Activated CD4-positive, alpha-beta T cell treated with anti-CD3 and anti-CD28 coated beads, Interleukin-2, amount 10 ng/mL, durations not matched to agents 7 days and 5 days (primary cell): ENCODE measurements at regions not wholly inside any gene's neighbourhood (a gene's known extent, or its start where the extent isn't known, plus 50 kb on each side); places are given as distances from the start of the nearest gene placed in this dataset.

ENCODE experiments used
- CTCF ChIA-PET: fragments of 350-600 bp; sonication (Branson Sonifier 250); formaldehyde crosslinking; loops from one replicate; lab custom pipeline; 2021; ENCODE audit warnings: antibody characterized with exemption; lab: Charles Lee
- POLR2A ChIA-PET: fragments of 350-600 bp; sonication (Branson Sonifier 250); formaldehyde crosslinking; loops from one replicate; lab custom pipeline; 2021; ENCODE audit warnings: antibody characterized with exemption; lab: Charles Lee
- DNase-seq: peaks from one replicate; pipeline ENCODE4 v3.0.0-alpha.2; 2020
- H3K27ac Mint-ChIP-seq: one replicate; pipeline ENCODE4 v1.8.0; 2021; ENCODE audit warnings: mild to moderate bottlenecking, moderate library complexity, mixed read lengths
- H3K27me3 Mint-ChIP-seq: one replicate; pipeline ENCODE4 v1.8.0; 2021; ENCODE audit warnings: mixed read lengths
- H3K36me3 Mint-ChIP-seq: one replicate; pipeline ENCODE4 v1.8.0; 2021; ENCODE audit warnings: low read depth, mixed read lengths
- H3K4me1 Mint-ChIP-seq: one replicate; pipeline ENCODE4 v1.8.0; 2021; ENCODE audit warnings: mixed read lengths
- H3K4me3 Mint-ChIP-seq: one replicate; pipeline ENCODE4 v1.8.0; 2021; ENCODE audit warnings: mild to moderate bottlenecking, moderate library complexity, mixed read lengths
- H3K9me3 Mint-ChIP-seq: one replicate; pipeline ENCODE4 v1.8.0; 2021; ENCODE audit warnings: mixed read lengths

- Mint-ChIP-seq H3K9me3 (no peaks in the 10 kb centered on the region), H3K36me3 (no peaks in the 10 kb centered on the region), H3K27me3 (no peaks in the 10 kb centered on the region), H3K4me3 (no peak overlapping the region), H3K4me1 (no peaks in the 10 kb centered on the region), H3K27ac (no peak overlapping the region)
- POLR2A ChIA-PET: no interaction called here
- CTCF ChIA-PET: no interaction called here
- DNase-seq: no peak
Observed at GRCh38 chr18:24914685-24915084, 437.3 kb downstream of the ZNF521 start.

GRCh38 chr18:24915547-24915946 lies 436.4 kb downstream of the ZNF521 start:
- Mint-ChIP-seq H3K9me3 (no peaks in the 10 kb centered on the region), H3K27ac (no peak overlapping the region), H3K4me3 (no peak overlapping the region), H3K36me3 (no peaks in the 10 kb centered on the region), H3K4me1 (no peaks in the 10 kb centered on the region), H3K27me3 (no peaks in the 10 kb centered on the region)
- no peak for DNase-seq
- ChIA-PET CTCF (no interaction called here), POLR2A (no interaction called here)

- Mint-ChIP-seq H3K36me3 (no peaks in the 10 kb centered on the region), H3K27ac (no peak overlapping the region), H3K27me3 (no peaks in the 10 kb centered on the region), H3K4me3 (no peak overlapping the region), H3K4me1 (no peaks in the 10 kb centered on the region), H3K9me3 (no peaks in the 10 kb centered on the region)
- POLR2A ChIA-PET: no interaction called here
- CTCF ChIA-PET: interaction anchor here (0.5 kb wide), 1 partner anchor 19 kb away, joined by 3 read pairs; no protein-coding TSS in a partner anchor
- DNase-seq: no peak
Observed at GRCh38 chr18:24917767-24918166, 434.2 kb downstream of the ZNF521 start.

- Mint-ChIP-seq H3K9me3 (no peaks in the 10 kb centered on the region), H3K36me3 (no peaks in the 10 kb centered on the region), H3K4me3 (no peak overlapping the region), H3K4me1 (no peaks in the 10 kb centered on the region), H3K27ac (no peak overlapping the region), H3K27me3 (no peaks in the 10 kb centered on the region)
- ChIA-PET POLR2A (no interaction called here), CTCF (interaction anchor here (0.5 kb wide), 1 partner anchor 19 kb away, joined by 3 read pairs; no protein-coding TSS in a partner anchor)
- DNase-seq: no peak
Observed at GRCh38 chr18:24918257-24918656, 433.7 kb downstream of the ZNF521 start.

GRCh38 chr18:24919181-24919797 lies 432.7 kb downstream of the ZNF521 start:
- H3K4me1 Mint-ChIP-seq: no peaks in the 10 kb centered on the region
- no peak overlapping the region for H3K4me3 Mint-ChIP-seq
- no peaks in the 10 kb centered on the region for H3K9me3 Mint-ChIP-seq
- no peak for DNase-seq
- ChIA-PET POLR2A (no interaction called here), CTCF (interaction anchor here (0.6 kb wide), 1 partner anchor 950 kb away, joined by 3 read pairs; no protein-coding TSS in a partner anchor)
- no peak overlapping the region for H3K27ac Mint-ChIP-seq
- H3K27me3 Mint-ChIP-seq: peaks cover 4% of the 10 kb centered on the region
- H3K36me3 Mint-ChIP-seq: no peaks in the 10 kb centered on the region

- Mint-ChIP-seq H3K27me3 (peaks cover 4% of the 10 kb centered on the region), H3K9me3 (no peaks in the 10 kb centered on the region), H3K4me1 (no peaks in the 10 kb centered on the region), H3K27ac (no peak overlapping the region), H3K36me3 (no peaks in the 10 kb centered on the region), H3K4me3 (no peak overlapping the region)
- DNase-seq: no peak
- CTCF ChIA-PET: no interaction called here
- POLR2A ChIA-PET: no interaction called here
Observed at GRCh38 chr18:24922491-24922890, 429.5 kb downstream of the ZNF521 start.

- peaks cover 4% of the 10 kb centered on the region for H3K27me3 Mint-ChIP-seq
- DNase-seq: no peak
- no peak overlapping the region for H3K4me3 Mint-ChIP-seq
- ChIA-PET POLR2A (no interaction called here), CTCF (no interaction called here)
- H3K9me3 Mint-ChIP-seq: no peaks in the 10 kb centered on the region
- no peaks in the 10 kb centered on the region for H3K4me1 Mint-ChIP-seq
- H3K27ac Mint-ChIP-seq: no peak overlapping the region
- no peaks in the 10 kb centered on the region for H3K36me3 Mint-ChIP-seq
Observed at GRCh38 chr18:24923138-24923537, 428.8 kb downstream of the ZNF521 start.

- Mint-ChIP-seq H3K27me3 (peaks cover 4% of the 10 kb centered on the region), H3K9me3 (no peaks in the 10 kb centered on the region), H3K4me1 (no peaks in the 10 kb centered on the region), H3K27ac (no peak overlapping the region), H3K4me3 (no peak overlapping the region), H3K36me3 (no peaks in the 10 kb centered on the region)
- ChIA-PET CTCF (no interaction called here), POLR2A (no interaction called here)
- DNase-seq: no peak
Observed at GRCh38 chr18:24924066-24924716, 427.8 kb downstream of the ZNF521 start.

- no peak for DNase-seq
- Mint-ChIP-seq H3K27me3 (peaks cover 4% of the 10 kb centered on the region), H3K4me3 (no peak overlapping the region), H3K36me3 (no peaks in the 10 kb centered on the region), H3K9me3 (no peaks in the 10 kb centered on the region), H3K4me1 (no peaks in the 10 kb centered on the region), H3K27ac (no peak overlapping the region)
- POLR2A ChIA-PET: no interaction called here
- CTCF ChIA-PET: no interaction called here
Observed at GRCh38 chr18:24926649-24927048, 425.3 kb downstream of the ZNF521 start.

- H3K36me3 Mint-ChIP-seq: no peaks in the 10 kb centered on the region
- no peak for DNase-seq
- no peaks in the 10 kb centered on the region for H3K4me1 Mint-ChIP-seq
- peaks cover 5% of the 10 kb centered on the region for H3K27me3 Mint-ChIP-seq
- H3K9me3 Mint-ChIP-seq: no peaks in the 10 kb centered on the region
- no peak overlapping the region for H3K4me3 Mint-ChIP-seq
- CTCF ChIA-PET: no interaction called here
- no peak overlapping the region for H3K27ac Mint-ChIP-seq
- POLR2A ChIA-PET: no interaction called here
Observed at GRCh38 chr18:24928301-24928878, 423.6 kb downstream of the ZNF521 start.

- no peak overlapping the region for H3K27ac Mint-ChIP-seq
- ChIA-PET CTCF (no interaction called here), POLR2A (no interaction called here)
- DNase-seq: no peak
- H3K4me3 Mint-ChIP-seq: no peak overlapping the region
- H3K4me1 Mint-ChIP-seq: no peaks in the 10 kb centered on the region
- peaks cover 3% of the 10 kb centered on the region for H3K27me3 Mint-ChIP-seq
- no peaks in the 10 kb centered on the region for H3K36me3 Mint-ChIP-seq
- H3K9me3 Mint-ChIP-seq: no peaks in the 10 kb centered on the region
Observed at GRCh38 chr18:24930478-24930877, 421.5 kb downstream of the ZNF521 start.

- no peak overlapping the region for H3K27ac Mint-ChIP-seq
- ChIA-PET CTCF (no interaction called here), POLR2A (no interaction called here)
- H3K4me1 Mint-ChIP-seq: no peaks in the 10 kb centered on the region
- H3K36me3 Mint-ChIP-seq: no peaks in the 10 kb centered on the region
- H3K4me3 Mint-ChIP-seq: no peak overlapping the region
- peaks cover 3% of the 10 kb centered on the region for H3K27me3 Mint-ChIP-seq
- DNase-seq: no peak
- no peaks in the 10 kb centered on the region for H3K9me3 Mint-ChIP-seq
Observed at GRCh38 chr18:24930971-24931370, 421.0 kb downstream of the ZNF521 start.

GRCh38 chr18:24933345-24933744 lies 418.6 kb downstream of the ZNF521 start:
- H3K36me3 Mint-ChIP-seq: no peaks in the 10 kb centered on the region
- no peak for DNase-seq
- no peaks in the 10 kb centered on the region for H3K4me1 Mint-ChIP-seq
- CTCF ChIA-PET: no interaction called here
- no peak overlapping the region for H3K4me3 Mint-ChIP-seq
- peaks cover 3% of the 10 kb centered on the region for H3K27me3 Mint-ChIP-seq
- H3K9me3 Mint-ChIP-seq: no peaks in the 10 kb centered on the region
- H3K27ac Mint-ChIP-seq: no peak overlapping the region
- POLR2A ChIA-PET: no interaction called here
